Right kidney (tissue), 1 donor: ENCODE measurements at regions not wholly inside any gene's neighbourhood (a gene's known extent, or its start where the extent isn't known, plus 50 kb on each side); places are given as distances from the start of the nearest gene placed in this dataset.

Source experiments
- DNase-seq: peaks from one replicate; pipeline ENCODE4 v3.0.0-alpha.2; 2016

- DNase-seq, result no peak
Observed at GRCh38 chr13:40151673-40152072, 496.2 kb downstream of the COG6 start.

GRCh38 chr13:40152145-40152544 lies 496.7 kb downstream of the COG6 start:
- no peak for DNase-seq

DNA sequence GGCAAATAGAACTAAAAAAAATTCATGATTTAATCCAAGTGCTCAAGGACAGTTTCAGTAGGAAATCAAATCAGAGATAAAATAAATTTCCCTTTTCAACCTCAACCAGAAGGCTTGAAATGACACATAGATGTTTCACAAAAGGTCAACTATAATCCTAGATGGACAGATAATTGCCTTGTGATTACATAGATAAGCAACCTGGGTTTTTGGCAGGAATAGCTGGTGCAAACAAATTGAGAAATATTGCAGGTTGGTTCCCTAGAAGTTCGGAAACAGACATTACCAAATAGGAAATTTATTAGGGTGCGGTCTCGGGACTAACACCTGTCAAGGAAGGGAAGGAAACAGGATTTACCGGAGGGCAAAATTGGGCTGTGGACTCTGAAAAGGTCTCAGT lies 497.5 kb downstream of the COG6 start:
- no peak for DNase-seq

- DNase-seq, result no peak
Observed at GRCh38 chr13:40153516-40153915, 498.1 kb downstream of the COG6 start.

DNA sequence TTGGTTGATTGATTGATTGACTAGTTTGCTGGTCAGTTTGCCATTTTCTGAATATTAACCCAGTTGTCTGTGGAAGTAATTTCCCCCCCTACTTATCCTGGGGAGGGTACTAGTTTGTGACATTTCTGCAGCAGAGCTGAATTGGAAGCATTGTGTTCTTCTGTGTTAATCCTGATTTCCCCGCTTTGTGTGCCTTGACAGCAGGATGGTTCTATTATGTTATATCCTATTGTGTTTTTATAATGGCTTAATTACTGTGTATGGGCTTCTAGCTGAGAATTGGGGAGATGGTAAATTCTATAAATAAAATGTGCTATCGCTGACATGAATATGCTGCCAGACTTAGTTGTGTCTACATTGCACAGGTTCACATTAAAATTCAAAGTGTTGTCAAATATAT lies 499.7 kb downstream of the COG6 start:
- DNase-seq, result no peak

DNA sequence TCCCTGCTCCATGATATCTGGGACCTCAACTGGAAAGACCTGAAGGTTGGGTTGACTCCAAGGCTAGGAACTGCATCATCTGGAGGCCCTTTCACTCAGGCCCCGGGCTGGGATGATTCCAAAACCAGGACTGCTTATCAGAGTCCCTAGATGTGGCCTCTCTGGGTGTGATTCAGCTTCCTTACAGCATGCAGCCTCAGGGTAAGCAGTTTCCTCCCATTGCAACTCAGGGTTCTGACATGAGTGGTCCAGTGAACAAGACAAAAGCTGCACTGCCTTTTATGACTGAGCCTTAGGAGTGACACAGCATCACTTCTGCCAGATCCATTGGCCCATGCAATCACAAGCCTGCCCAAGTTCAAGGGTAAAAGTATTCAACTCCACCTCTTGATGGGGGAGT lies 502.8 kb downstream of the COG6 start:
- DNase-seq, result no peak

GRCh38 chr13:40158757-40159156 lies 503.3 kb downstream of the COG6 start:
- DNase-seq, result no peak

DNA sequence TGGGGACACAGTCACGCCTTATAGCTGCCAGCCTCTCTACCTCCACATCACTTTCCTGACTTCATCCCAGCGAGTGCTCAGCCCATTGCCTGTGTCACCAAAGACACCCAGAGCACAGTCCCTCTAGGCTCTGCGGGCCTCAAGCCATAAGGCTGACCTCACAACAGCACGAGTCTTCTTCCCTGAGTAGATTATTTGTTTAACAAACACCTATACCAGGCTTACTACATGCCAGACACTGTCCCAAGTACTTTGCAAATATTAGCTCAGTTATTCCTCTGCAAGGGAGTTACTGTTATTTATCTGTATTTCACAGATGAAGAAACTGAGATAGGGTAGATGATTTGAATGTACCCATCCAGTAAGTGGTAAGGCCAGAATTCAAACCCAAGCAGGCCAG lies 504.3 kb downstream of the COG6 start:
- no peak for DNase-seq

- DNase-seq, result no peak
Observed at GRCh38 chr13:40160618-40161350, 505.3 kb downstream of the COG6 start.

- no peak for DNase-seq
Observed at GRCh38 chr13:40161351-40161810, 505.1 kb downstream of the FOXO1 start.

- DNase-seq, result no peak
Observed at GRCh38 chr13:40161931-40162330, 504.5 kb downstream of the FOXO1 start.

DNA sequence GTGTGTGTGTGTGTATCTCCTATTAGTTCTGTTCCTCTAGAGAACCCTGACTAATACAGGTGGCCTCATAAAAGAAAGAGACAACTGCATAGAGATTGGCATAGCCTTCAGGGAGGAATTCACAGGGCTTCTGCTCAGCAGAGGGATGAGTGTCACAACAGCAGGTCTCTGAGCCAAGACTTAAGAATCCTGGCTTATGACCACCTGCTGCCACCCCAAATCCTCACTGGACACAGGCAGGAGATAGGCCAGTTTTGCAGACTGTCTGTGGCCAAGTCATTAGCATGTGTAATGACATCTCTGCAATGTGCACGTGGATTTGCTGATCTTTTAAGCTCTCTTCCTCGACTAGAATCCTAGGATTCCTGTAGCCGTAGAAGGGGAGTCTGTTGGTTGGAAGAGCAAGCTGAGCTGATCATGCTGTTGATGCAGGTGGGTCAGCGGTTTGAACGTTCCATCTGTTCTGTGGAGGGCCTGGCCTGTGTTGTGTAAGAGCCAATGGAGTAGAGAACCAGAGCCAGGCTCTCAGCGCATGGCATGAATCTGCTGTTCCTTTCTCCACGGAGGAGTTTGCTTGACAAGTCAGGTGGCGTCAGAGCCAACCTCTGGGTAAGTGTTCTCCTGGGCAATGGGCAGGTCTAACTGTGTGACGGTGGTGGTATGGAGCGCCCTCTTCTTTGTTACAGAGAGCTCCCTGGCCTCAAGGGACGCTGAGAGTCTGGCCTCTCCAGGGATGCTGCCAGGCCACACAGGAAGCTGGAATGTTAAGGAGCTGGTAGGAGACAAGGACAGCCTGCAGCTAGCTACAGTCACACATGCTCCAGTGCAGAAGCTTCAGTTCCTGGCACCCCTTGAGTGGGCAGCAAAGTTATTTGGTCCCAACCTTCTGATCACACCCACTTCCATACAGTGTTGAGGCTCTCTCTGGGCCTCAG lies 503.1 kb downstream of the FOXO1 start:
- no peak for DNase-seq

DNA sequence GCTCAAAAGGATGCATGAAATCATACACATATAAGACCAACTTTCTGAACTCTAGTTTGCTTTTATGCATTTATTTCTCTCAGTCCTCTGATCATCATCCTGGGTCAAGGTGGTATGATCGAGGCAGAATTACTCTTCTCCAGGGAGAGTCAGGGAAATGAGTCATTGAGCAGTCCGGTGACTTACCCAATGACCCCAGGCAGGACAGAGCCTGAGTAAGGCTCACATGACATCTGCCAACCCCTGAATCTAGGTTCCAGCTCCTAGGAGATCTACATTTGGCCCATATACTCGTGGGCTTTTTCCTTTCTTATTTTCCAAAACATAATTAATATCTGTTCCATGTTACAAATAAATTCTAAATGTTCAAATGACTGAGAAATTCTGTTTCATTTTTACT lies 502.3 kb downstream of the FOXO1 start:
- no peak for DNase-seq

- DNase-seq, result no peak
Observed at GRCh38 chr13:40165316-40165932, 501.0 kb downstream of the FOXO1 start.

DNA sequence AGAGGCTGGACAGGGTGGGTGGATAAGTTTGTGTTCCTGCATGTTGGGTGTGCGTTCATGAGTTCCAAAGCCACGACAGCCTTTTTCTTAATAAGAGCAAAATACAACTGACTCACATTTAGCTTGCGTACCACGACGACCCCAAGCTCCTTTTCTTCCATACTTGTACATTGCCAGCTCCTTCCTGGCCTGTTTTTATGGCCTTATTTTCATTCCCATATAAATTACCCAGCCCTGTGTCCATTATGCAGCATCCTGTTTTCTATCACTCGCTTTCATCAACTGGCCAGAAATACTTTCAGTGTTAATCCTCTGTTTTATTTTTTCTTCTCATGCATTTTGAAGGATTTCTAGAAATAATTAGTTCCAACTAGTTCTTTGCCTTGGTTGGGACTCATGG lies 499.1 kb downstream of the FOXO1 start:
- no peak for DNase-seq

DNA sequence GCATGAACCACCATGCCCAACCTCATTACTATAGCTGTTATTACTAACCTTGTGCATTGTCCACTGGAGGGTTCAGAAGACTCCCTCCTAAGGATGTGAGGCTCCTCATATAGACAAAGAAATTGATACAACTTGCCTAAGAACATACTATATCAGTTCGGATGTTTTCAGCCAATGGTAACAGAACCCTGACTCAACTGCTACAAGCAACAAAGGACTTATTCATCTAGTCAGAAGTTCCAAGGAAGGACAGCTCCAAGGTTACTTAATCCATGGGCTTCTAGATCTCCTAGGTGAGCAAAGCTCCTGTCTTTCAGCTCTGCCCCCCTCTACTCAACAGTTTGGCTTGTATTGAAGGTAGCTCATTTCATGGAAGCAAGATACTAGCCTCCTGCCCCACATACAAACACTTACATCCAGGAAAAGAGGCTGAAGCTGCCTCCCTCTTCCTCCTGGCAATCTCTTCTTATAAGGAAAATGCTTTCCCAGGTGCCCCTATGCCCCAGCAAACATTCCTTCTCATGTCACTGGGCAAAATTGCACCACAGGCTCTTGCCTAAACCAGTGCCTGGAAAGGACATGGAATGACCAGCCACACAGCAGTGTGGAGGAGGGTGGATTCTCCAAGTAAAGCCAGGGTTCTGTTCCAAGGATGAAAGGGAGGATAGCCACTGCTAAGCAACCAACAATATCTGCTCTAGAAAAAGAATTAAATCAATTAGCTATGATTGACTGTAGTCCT lies 497.8 kb downstream of the FOXO1 start:
- DNase-seq, result no peak

GRCh38 chr13:40169476-40169875 lies 497.0 kb downstream of the FOXO1 start:
- DNase-seq, result no peak

GRCh38 chr13:40170091-40170490 lies 496.4 kb downstream of the FOXO1 start:
- no peak for DNase-seq

GRCh38 chr13:40170982-40171381 lies 495.5 kb downstream of the FOXO1 start:
- no peak for DNase-seq

- no peak for DNase-seq
Observed at GRCh38 chr13:40171566-40171965, 494.9 kb downstream of the FOXO1 start.

DNA sequence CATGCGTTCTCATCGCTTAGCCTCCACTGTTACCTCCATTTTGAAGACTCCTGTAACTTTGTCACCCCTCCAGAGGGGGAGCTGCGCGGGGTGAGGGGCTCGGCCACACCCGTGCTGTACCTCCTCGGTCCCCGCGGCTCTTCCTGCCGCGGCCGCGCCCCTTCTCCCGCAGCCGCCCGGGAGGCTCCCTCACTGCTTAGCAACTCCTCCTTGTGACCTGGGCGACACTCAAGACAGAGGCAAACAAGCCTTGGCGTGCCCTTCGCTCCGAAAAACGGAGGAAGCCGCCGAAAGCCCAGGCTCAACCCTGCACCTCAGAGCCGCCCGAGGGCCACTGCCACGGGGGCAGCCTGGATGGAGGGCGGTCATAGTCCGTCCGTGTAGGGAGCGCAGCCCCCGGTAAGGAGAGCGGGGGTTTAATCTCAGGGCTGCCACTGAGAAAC lies 494.3 kb downstream of the FOXO1 start:
- DNase-seq, result peak; percentile 31

- DNase-seq, result no peak
Observed at GRCh38 chr13:40172878-40173277, 493.6 kb downstream of the FOXO1 start.
